Parathyroid adenoma (tissue), 2 donors: ENCODE measurements at regions not wholly inside any gene's neighbourhood (a gene's known extent, or its start where the extent isn't known, plus 50 kb on each side); places are given as distances from the start of the nearest gene placed in this dataset.

Source experiments
- H2AFZ ChIP-seq: fragments of 300-600 bp; sonication (generic); one replicate; pipeline ENCODE4 v1.7.0; 2017; ENCODE audit warnings: antibody characterized with exemption, mild to moderate bottlenecking
- H3K27ac ChIP-seq: fragments of 300-600 bp; sonication (generic); one replicate; pipeline ENCODE4 v1.7.0; 2017
- H3K27me3 ChIP-seq: fragments of 300-600 bp; sonication (generic); one replicate; pipeline ENCODE4 v1.7.0; 2017; ENCODE audit warnings: low read length; ENCODE audit not compliant: control insufficient read depth, insufficient read depth
- H3K36me3 ChIP-seq: fragments of 300-600 bp; sonication (generic); one replicate; pipeline ENCODE4 v1.7.0; 2017; ENCODE audit warnings: low read length; ENCODE audit not compliant: control insufficient read depth, insufficient read depth
- H3K4me1 ChIP-seq: fragments of 300-600 bp; sonication (generic); one replicate; pipeline ENCODE4 v1.7.0; 2017; ENCODE audit warnings: control low read depth
- H3K4me2 ChIP-seq: fragments of 300-600 bp; sonication (generic); one replicate; pipeline ENCODE4 v1.7.0; 2017; ENCODE audit warnings: low read length
- H3K4me3 ChIP-seq: fragments of 300-600 bp; sonication (generic); one replicate; pipeline ENCODE4 v1.7.0; 2017; ENCODE audit warnings: low read depth, low read length
- H3K79me2 ChIP-seq: fragments of 300-600 bp; sonication (generic); one replicate; pipeline ENCODE4 v1.7.0; 2017; ENCODE audit warnings: control low read depth
- H3K9ac ChIP-seq: fragments of 300-600 bp; sonication (generic); one replicate; pipeline ENCODE4 v1.7.0; 2017; ENCODE audit warnings: mild to moderate bottlenecking
- H3K9me3 ChIP-seq: fragments of 300-600 bp; sonication (generic); one replicate; pipeline ENCODE4 v1.7.0; 2017; ENCODE audit warnings: low read length; ENCODE audit not compliant: control insufficient read depth
- TF ChIP-seq, protein P1 (sequence below): fragments of 300-600 bp; sonication (generic); IDR thresholded peaks from one replicate; pipeline ENCODE4 v1.7.0; 2017; ENCODE audit warnings: antibody characterized with exemption, mild to moderate bottlenecking
- donor health status: primary hyperparathyroidism.

DNA sequence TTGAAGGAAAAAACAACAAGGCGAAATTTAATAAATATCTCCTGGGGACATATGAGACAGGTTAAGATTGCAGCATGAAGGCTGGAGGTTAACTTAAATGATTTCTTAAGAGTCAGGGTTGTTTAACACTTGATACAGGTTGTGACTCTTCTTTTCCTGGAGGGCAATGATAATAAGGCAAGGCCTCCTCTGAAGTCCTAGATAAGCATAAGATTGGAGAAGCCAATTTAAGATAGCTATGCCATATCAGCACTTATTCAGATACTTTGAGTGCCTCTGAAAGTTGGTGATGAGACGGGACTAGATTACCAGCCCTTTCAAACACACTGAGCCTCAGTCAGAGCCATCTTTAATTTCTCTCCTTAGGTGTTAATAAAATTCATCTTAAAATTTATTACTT is 350.8 kb downstream of the FBXO8 start:
- no peak overlapping the region for H3K4me2 ChIP-seq
- no peaks in the 10 kb centered on the region for H3K79me2 ChIP-seq
- H3K9me3 ChIP-seq, result no peaks in the 10 kb centered on the region
- H3K4me1 ChIP-seq, result no peaks in the 10 kb centered on the region
- H3K9ac ChIP-seq, result no peak overlapping the region
- no peaks in the 10 kb centered on the region for H3K36me3 ChIP-seq
- H2AFZ ChIP-seq, result no peak overlapping the region
- H3K4me3 ChIP-seq, result no peak overlapping the region
- H3K27ac ChIP-seq, result no peak overlapping the region
- TF ChIP-seq, protein P1, sequence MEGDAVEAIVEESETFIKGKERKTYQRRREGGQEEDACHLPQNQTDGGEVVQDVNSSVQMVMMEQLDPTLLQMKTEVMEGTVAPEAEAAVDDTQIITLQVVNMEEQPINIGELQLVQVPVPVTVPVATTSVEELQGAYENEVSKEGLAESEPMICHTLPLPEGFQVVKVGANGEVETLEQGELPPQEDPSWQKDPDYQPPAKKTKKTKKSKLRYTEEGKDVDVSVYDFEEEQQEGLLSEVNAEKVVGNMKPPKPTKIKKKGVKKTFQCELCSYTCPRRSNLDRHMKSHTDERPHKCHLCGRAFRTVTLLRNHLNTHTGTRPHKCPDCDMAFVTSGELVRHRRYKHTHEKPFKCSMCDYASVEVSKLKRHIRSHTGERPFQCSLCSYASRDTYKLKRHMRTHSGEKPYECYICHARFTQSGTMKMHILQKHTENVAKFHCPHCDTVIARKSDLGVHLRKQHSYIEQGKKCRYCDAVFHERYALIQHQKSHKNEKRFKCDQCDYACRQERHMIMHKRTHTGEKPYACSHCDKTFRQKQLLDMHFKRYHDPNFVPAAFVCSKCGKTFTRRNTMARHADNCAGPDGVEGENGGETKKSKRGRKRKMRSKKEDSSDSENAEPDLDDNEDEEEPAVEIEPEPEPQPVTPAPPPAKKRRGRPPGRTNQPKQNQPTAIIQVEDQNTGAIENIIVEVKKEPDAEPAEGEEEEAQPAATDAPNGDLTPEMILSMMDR, result no peak
- no peaks in the 10 kb centered on the region for H3K27me3 ChIP-seq

DNA sequence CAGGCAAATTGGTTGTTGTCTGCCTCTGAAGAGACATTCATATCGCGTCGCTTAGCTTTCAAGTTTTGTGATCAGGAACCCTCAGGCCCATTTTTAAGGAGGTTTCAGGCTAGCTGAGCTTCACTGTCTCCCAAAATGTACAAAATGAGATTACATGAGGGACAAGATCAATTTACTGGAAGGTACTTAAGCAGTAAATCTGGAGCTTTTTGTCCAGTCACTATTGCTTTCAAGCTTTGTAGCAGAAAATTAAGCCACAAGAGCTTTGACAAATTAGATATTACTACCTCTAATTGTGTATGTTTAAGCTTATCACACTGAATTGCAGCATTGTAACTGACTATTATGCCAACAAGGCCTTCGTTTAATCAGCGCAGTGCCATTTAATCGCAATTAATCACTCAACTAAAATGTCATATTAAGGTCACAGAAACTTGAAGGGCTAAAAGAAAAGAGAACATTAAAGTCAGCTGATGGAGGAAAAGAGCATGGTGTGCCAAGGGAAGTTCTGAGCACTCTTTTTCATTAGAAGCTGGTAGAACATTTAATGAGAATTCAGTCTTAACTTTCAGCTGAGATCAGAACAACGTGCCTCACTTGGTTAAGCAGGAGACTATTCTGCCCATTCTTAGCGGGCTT is 353.0 kb downstream of the FBXO8 start:
- Histone ChIP-seq H3K9me3 (no peaks in the 10 kb centered on the region), H3K36me3 (no peaks in the 10 kb centered on the region), H2AFZ (no peak overlapping the region), H3K79me2 (no peaks in the 10 kb centered on the region), H3K4me2 (no peak overlapping the region), H3K27me3 (no peaks in the 10 kb centered on the region), H3K4me1 (no peaks in the 10 kb centered on the region), H3K4me3 (no peak overlapping the region), H3K9ac (no peak overlapping the region), H3K27ac (no peak overlapping the region)
- TF ChIP-seq, protein P1, result no peak

DNA sequence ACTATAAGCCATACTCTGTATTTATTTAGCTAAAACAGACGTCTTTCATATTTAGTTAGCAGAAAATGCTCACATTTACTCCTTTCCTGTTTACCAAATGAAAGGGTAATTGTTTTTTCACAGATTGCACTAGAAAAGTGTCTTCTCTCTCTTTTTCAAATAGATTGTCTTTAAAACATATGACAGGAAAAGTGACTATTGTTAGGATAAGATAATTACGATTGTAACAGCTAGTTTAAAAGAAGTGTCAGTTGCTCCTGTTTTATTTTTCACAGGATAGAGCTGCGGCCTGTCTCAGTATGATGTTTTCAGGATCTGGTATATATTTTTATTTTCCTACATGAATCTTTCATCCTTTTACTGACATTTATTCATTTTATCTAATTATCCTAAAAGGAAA is 353.5 kb downstream of the FBXO8 start:
- Histone ChIP-seq H3K4me3 (no peak overlapping the region), H3K9ac (no peak overlapping the region), H3K9me3 (no peaks in the 10 kb centered on the region), H3K36me3 (no peaks in the 10 kb centered on the region), H3K4me2 (no peak overlapping the region), H3K79me2 (no peaks in the 10 kb centered on the region), H3K27me3 (no peaks in the 10 kb centered on the region), H3K4me1 (no peaks in the 10 kb centered on the region), H3K27ac (no peak overlapping the region), H2AFZ (no peak overlapping the region)
- TF ChIP-seq, protein P1, result no peak

DNA sequence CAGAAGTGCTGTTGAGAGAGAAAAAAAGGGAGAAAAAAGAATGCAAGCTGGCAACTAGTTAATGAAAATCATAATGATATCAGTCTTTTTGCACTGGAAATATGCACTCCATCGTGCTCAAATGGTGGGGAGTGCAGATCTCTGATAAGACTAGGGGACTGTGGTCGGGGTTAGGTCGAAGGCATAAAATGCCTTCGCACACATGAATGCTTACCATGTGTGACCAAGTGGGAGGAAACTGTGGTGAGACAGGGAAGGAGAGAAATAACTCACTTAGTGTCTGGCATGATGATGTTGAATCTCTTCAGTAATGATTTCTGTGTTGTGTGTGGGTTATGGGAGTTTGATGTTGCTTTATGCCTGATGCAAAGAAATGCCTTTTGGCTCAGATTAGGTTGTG is 358.9 kb downstream of the FBXO8 start:
- H3K4me2 ChIP-seq, result no peak overlapping the region
- no peaks in the 10 kb centered on the region for H3K4me1 ChIP-seq
- no peaks in the 10 kb centered on the region for H3K36me3 ChIP-seq
- H3K9ac ChIP-seq, result no peak overlapping the region
- H3K9me3 ChIP-seq, result no peaks in the 10 kb centered on the region
- H3K4me3 ChIP-seq, result no peak overlapping the region
- H3K79me2 ChIP-seq, result no peaks in the 10 kb centered on the region
- H3K27ac ChIP-seq, result no peak overlapping the region
- no peak overlapping the region for H2AFZ ChIP-seq
- no peaks in the 10 kb centered on the region for H3K27me3 ChIP-seq
- TF ChIP-seq, protein P1, result no peak

DNA sequence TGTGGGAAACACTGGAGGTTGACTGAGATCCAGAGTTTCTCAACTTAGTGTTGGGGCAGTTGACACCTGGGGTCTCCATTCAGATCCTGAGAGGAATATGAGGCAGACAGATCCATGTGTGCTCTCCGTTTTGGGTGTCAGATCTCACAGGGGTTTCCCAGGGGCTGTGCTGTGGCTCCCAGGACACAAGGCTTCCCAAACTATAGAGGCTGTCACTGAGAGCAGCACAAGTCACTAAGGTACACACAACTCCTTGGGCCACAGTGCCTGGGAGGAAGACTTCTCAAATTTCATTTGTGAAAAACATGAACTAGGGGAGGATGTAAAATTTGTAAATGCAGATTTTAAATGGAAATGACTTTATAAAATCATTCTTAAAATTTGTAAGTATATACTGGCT is 363.6 kb downstream of the FBXO8 start:
- no peak overlapping the region for H3K9ac ChIP-seq

More for the DNA sequence above, 363.6 kb downstream of the FBXO8 start:
- no peaks in the 10 kb centered on the region for H3K79me2 ChIP-seq
- H2AFZ ChIP-seq, result no peak overlapping the region
- TF ChIP-seq, protein P1, result no peak
- no peaks in the 10 kb centered on the region for H3K36me3 ChIP-seq
- H3K4me2 ChIP-seq, result no peak overlapping the region
- no peaks in the 10 kb centered on the region for H3K9me3 ChIP-seq
- H3K27ac ChIP-seq, result no peak overlapping the region
- H3K27me3 ChIP-seq, result no peaks in the 10 kb centered on the region
- no peak overlapping the region for H3K4me3 ChIP-seq
- no peaks in the 10 kb centered on the region for H3K4me1 ChIP-seq
